ENCODE measurements at regions not wholly inside any gene's neighbourhood (a gene's known extent, or its start where the extent isn't known, plus 50 kb on each side); places are given as distances from the start of the nearest gene placed in this dataset.

DNA sequence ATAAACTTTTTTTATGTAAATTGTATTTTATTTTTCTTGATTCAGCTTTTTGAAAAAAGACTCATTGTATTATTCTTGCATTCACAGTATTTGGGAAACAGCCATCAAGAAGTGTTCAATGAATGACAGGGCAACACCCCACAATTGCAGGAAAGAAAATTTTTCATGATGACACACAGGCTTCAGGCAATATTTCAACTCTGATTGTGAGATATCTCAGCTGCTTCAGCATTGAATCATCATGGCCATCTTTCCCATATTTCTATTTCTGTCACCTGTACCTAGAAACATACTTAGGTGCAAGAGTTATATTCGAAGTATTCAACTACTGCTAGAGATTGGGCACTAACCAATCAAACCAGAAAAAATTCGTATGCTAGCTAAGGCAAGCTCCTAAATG is 446.0 kb downstream of the ISL1 start:
- Mint-ChIP-seq H3K36me3 (no peaks in the 10 kb centered on the region), H3K9me3 (peaks cover 0 to 4% (median 0%) of the 10 kb centered on the region in 11 donors), H3K4me1 (no peaks in the 10 kb centered on the region), H3K27me3 (no peaks in the 10 kb centered on the region), H3K27ac (no peak overlapping the region), H3K4me3 (no peak overlapping the region)
- H3K27me3 ChIP-seq (ENCODE audit: control insufficient read depth in 2 of 2, insufficient read depth in 2 of 2, low read length in 2 of 2): no peaks in the 10 kb centered on the region
- DNase-seq (no peak), ATAC-seq (no peak)
- POLR2A ChIA-PET: no interaction called here
- H3K36me3 ChIP-seq (ENCODE audit: control insufficient read depth in 2 of 3, insufficient read depth in 3 of 3, low read length in 3 of 3): no peaks in the 10 kb centered on the region
- H3K4me3 ChIP-seq (ENCODE audit: low read length): no peak overlapping the region
- no peak overlapping the region for H3K27ac ChIP-seq (ENCODE audit: low read depth, low read length)
- no peaks in the 10 kb centered on the region for H3K9me3 ChIP-seq (ENCODE audit: control insufficient read depth in 2 of 3, low read length in 3 of 3)
- intact Hi-C loops (cut with micrococcal nuclease): no loop called here
- no peaks in the 10 kb centered on the region for H3K4me1 ChIP-seq (ENCODE audit: control insufficient read depth in 2 of 2, insufficient read depth in 2 of 2, low read length in 2 of 2)
- CTCF ChIA-PET: no interaction called here

DNA sequence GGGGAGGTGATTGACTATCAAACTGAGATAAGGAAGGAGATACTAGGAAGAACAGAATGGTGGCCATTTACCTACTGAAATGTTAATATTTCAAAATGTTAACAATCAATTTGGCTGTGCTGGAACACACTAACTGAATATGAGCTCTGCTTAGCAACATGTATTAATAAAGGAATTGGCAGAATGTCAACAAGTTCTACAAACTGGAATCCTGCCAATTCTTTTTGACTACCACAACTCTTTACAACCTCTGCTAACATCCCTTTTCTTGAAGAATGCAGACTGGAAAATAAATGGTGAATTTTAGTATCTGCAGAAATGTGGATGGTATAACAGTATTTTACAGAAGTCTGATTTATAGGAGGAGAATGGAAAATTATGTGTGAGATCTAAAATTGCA is 446.4 kb downstream of the ISL1 start:
- Mint-ChIP-seq H3K4me1 (no peaks in the 10 kb centered on the region), H3K27ac (no peak overlapping the region), H3K9me3 (peaks cover 0 to 4% (median 0%) of the 10 kb centered on the region in 11 donors), H3K27me3 (no peaks in the 10 kb centered on the region), H3K4me3 (no peak overlapping the region), H3K36me3 (no peaks in the 10 kb centered on the region)
- intact Hi-C loops (cut with micrococcal nuclease): no loop called here
- CTCF ChIA-PET: no interaction called here
- DNase-seq: no peak
- Histone ChIP-seq H3K4me3 (ENCODE audit: low read length) (no peak overlapping the region), H3K9me3 (ENCODE audit: control insufficient read depth in 2 of 3, low read length in 3 of 3) (no peaks in the 10 kb centered on the region), H3K27ac (ENCODE audit: low read depth, low read length) (no peak overlapping the region), H3K36me3 (ENCODE audit: control insufficient read depth in 2 of 3, insufficient read depth in 3 of 3, low read length in 3 of 3) (no peaks in the 10 kb centered on the region), H3K4me1 (ENCODE audit: control insufficient read depth in 2 of 2, insufficient read depth in 2 of 2, low read length in 2 of 2) (no peaks in the 10 kb centered on the region), H3K27me3 (ENCODE audit: control insufficient read depth in 2 of 2, insufficient read depth in 2 of 2, low read length in 2 of 2) (no peaks in the 10 kb centered on the region)
- POLR2A ChIA-PET: no interaction called here
- ATAC-seq: no peak

DNA sequence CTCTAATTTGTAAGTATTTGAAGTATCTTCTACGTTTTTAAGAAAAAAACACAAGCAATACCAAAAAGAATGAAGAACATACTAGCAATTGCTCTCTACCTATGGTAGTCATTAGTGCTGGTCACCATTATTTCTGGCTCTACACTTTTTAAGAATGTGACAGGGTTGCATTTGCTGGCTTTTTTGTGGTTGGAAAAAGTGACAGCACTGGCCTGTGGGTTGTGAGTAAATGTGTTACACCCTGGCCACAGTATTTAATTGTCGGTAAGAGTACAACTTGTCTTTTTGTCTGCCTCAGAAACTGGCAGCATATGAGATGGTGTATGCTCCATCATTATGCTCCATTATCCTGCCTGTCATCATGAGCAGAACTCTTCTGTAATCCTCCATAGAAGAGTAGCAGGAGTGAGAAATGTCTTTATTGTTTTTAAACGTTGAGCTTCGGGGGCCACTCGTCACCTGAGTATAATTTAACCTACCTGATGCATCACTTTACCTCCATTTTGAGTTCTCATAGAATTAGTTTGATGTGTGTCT is 449.8 kb downstream of the ISL1 start:
- ChIA-PET CTCF (no interaction called here), POLR2A (no interaction called here)
- no peaks in the 10 kb centered on the region for H3K36me3 ChIP-seq (ENCODE audit: control insufficient read depth in 2 of 3, insufficient read depth in 3 of 3, low read length in 3 of 3)
- H3K4me1 Mint-ChIP-seq: peaks cover 0 to 2% (median 0%) of the 10 kb centered on the region in 7 donors
- H3K4me1 ChIP-seq (ENCODE audit: control insufficient read depth in 2 of 2, insufficient read depth in 2 of 2, low read length in 2 of 2): no peaks in the 10 kb centered on the region
- H3K4me3 ChIP-seq (ENCODE audit: low read length): no peak overlapping the region
- H3K9me3 ChIP-seq (ENCODE audit: control insufficient read depth in 2 of 3, low read length in 3 of 3): no peaks in the 10 kb centered on the region
- no peak for ATAC-seq
- no peak overlapping the region for H3K4me3 Mint-ChIP-seq
- no peaks in the 10 kb centered on the region for H3K27me3 Mint-ChIP-seq
- H3K27ac Mint-ChIP-seq: no peak overlapping the region
- no peaks in the 10 kb centered on the region for H3K36me3 Mint-ChIP-seq
- no peaks in the 10 kb centered on the region for H3K27me3 ChIP-seq (ENCODE audit: control insufficient read depth in 2 of 2, insufficient read depth in 2 of 2, low read length in 2 of 2)
- no peak overlapping the region for H3K27ac ChIP-seq (ENCODE audit: low read depth, low read length)
- no peak for DNase-seq
- H3K9me3 Mint-ChIP-seq: peaks cover 0 to 4% (median 0%) of the 10 kb centered on the region in 11 donors
- intact Hi-C loops (cut with micrococcal nuclease): no loop called here

DNA sequence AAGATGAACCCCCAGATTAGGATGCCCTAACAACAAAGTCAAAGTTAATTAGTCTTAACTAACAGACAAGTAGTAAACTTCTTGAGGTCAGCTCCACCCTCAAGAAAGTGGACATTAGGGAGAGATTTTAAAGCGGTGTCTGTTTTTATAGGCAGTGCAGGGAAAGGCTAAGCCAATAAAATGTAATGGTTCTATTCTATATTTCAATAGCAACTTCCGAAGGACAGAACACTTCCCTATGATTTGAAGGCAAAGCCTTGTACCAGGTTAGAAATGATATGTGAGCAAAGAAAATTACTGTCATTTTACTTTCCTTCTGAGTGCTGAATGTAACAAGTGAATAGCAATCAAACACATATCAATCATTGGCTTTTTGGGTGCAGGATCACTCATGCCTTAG is 455.2 kb downstream of the ISL1 start:
- ATAC-seq: no peak
- intact Hi-C loops (cut with micrococcal nuclease): no loop called here

DNA sequence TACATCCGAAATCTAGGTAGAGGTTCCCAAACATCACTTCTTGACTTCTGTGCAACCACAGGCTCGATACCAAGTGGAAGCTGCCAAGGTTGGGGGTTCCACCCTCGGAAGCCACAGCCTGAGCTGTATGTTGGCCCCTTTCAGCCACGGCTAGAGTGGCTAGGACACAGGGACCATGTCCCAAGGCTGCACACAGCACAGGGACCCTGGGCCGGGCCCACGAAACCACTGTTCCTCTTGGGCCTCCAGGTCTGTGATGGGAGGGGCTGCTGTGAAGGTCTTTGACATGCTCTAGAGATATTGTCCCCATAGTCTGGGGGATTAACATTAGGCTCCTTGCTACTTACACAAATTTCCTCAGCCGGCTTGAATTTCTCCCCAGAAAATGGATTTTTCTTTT is 460.6 kb downstream of the ISL1 start:
- intact Hi-C loops (cut with micrococcal nuclease): no loop called here
- Mint-ChIP-seq H3K4me3 (no peak overlapping the region), H3K27ac (no peak overlapping the region), H3K27me3 (no peaks in the 10 kb centered on the region), H3K9me3 (peaks cover 0 to 19% (median 6%) of the 10 kb centered on the region in 11 donors), H3K36me3 (no peaks in the 10 kb centered on the region), H3K4me1 (no peaks in the 10 kb centered on the region)
- Histone ChIP-seq H3K27ac (ENCODE audit: low read depth, low read length) (no peak overlapping the region), H3K4me1 (ENCODE audit: control insufficient read depth in 2 of 2, insufficient read depth in 2 of 2, low read length in 2 of 2) (no peaks in the 10 kb centered on the region), H3K9me3 (ENCODE audit: control insufficient read depth in 2 of 3, low read length in 3 of 3) (no peaks in the 10 kb centered on the region), H3K27me3 (ENCODE audit: control insufficient read depth in 2 of 2, insufficient read depth in 2 of 2, low read length in 2 of 2) (no peaks in the 10 kb centered on the region), H3K36me3 (ENCODE audit: control insufficient read depth in 2 of 3, insufficient read depth in 3 of 3, low read length in 3 of 3) (no peaks in the 10 kb centered on the region), H3K4me3 (ENCODE audit: low read length) (no peak overlapping the region)
- DNase-seq (no peak), ATAC-seq (no peak)
- POLR2A ChIA-PET: no interaction called here
- CTCF ChIA-PET: no interaction called here

More for the DNA sequence above, 455.2 kb downstream of the ISL1 start:
- Histone ChIP-seq H3K9me3 (ENCODE audit: control insufficient read depth in 2 of 3, low read length in 3 of 3) (no peaks in the 10 kb centered on the region), H3K4me3 (ENCODE audit: low read length) (no peak overlapping the region), H3K36me3 (ENCODE audit: control insufficient read depth in 2 of 3, insufficient read depth in 3 of 3, low read length in 3 of 3) (no peaks in the 10 kb centered on the region), H3K27ac (ENCODE audit: low read depth, low read length) (no peak overlapping the region), H3K4me1 (ENCODE audit: control insufficient read depth in 2 of 2, insufficient read depth in 2 of 2, low read length in 2 of 2) (no peaks in the 10 kb centered on the region), H3K27me3 (ENCODE audit: control insufficient read depth in 2 of 2, insufficient read depth in 2 of 2, low read length in 2 of 2) (no peaks in the 10 kb centered on the region)
- DNase-seq: no peak
- CTCF ChIA-PET: no interaction called here
- Mint-ChIP-seq H3K9me3 (peaks cover 0 to 8% (median 0%) of the 10 kb centered on the region in 11 donors), H3K4me1 (peaks cover 0 to 2% (median 0%) of the 10 kb centered on the region in 7 donors), H3K36me3 (no peaks in the 10 kb centered on the region), H3K27me3 (no peaks in the 10 kb centered on the region), H3K27ac (no peak overlapping the region), H3K4me3 (no peak overlapping the region)
- POLR2A ChIA-PET: no interaction called here

DNA sequence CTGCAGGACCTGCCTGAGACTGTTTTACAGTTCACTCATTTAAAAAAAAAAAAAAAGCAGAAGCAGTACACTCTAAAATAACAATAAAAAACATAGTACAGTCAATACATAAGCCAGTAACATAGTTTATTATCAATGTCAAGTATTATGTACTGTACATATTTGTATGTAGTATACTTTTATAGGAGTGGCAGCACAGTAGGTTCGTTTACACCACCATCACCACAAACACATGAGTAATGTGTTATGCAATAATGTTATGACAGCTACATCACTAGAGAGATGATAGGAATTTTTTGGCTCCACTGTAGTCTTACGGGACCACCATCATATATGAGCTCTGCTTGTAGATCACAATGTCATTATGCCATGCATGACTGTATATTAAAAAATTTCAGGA is 462.8 kb downstream of the ISL1 start:
- H3K4me3 ChIP-seq (ENCODE audit: low read length): no peak overlapping the region
- no peaks in the 10 kb centered on the region for H3K27me3 ChIP-seq (ENCODE audit: control insufficient read depth in 2 of 2, insufficient read depth in 2 of 2, low read length in 2 of 2)
- ATAC-seq (no peak), DNase-seq (no peak)
- H3K9me3 ChIP-seq (ENCODE audit: control insufficient read depth in 2 of 3, low read length in 3 of 3): no peaks in the 10 kb centered on the region
- no peaks in the 10 kb centered on the region for H3K36me3 ChIP-seq (ENCODE audit: control insufficient read depth in 2 of 3, insufficient read depth in 3 of 3, low read length in 3 of 3)
- ChIA-PET CTCF (no interaction called here), POLR2A (no interaction called here)
- Mint-ChIP-seq H3K27ac (no peak overlapping the region), H3K9me3 (peaks cover 0 to 19% (median 6%) of the 10 kb centered on the region in 11 donors), H3K27me3 (no peaks in the 10 kb centered on the region), H3K4me3 (no peak overlapping the region), H3K4me1 (no peaks in the 10 kb centered on the region), H3K36me3 (no peaks in the 10 kb centered on the region)
- no peak overlapping the region for H3K27ac ChIP-seq (ENCODE audit: low read depth, low read length)
- H3K4me1 ChIP-seq (ENCODE audit: control insufficient read depth in 2 of 2, insufficient read depth in 2 of 2, low read length in 2 of 2): no peaks in the 10 kb centered on the region
- intact Hi-C loops (cut with micrococcal nuclease): no loop called here

DNA sequence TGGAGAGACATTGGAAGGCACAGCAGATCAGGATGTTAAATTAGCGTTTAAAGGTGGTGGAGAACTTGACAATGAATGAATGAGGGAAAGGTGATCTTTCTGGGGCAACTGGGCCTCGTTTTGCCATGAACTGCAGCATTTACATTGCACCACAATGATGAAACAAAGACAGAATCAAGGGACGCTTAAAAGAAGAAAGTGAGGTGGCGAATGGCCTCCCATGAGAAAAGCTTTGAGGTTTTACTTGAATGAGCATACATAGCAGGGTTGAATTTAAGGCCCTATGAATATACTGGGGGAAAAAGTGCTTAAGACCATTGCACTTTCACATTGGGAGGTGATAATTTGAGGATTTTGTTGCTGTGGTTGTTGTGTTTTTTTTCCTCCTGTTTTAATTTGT is 476.4 kb downstream of the ISL1 start:
- intact Hi-C loops (cut with micrococcal nuclease): no loop called here
- no peak overlapping the region for H3K27ac Mint-ChIP-seq
- Histone ChIP-seq H3K9me3 (ENCODE audit: control insufficient read depth in 2 of 3, low read length in 3 of 3) (no peaks in the 10 kb centered on the region), H3K36me3 (ENCODE audit: control insufficient read depth in 2 of 3, insufficient read depth in 3 of 3, low read length in 3 of 3) (no peaks in the 10 kb centered on the region), H3K4me1 (ENCODE audit: control insufficient read depth in 2 of 2, insufficient read depth in 2 of 2, low read length in 2 of 2) (no peaks in the 10 kb centered on the region), H3K27me3 (ENCODE audit: control insufficient read depth in 2 of 2, insufficient read depth in 2 of 2, low read length in 2 of 2) (no peaks in the 10 kb centered on the region), H3K27ac (ENCODE audit: low read depth, low read length) (no peak overlapping the region), H3K4me3 (ENCODE audit: low read length) (no peak overlapping the region)
- H3K4me3 Mint-ChIP-seq: no peak overlapping the region
- DNase-seq (no peak), ATAC-seq (no peak)
- H3K4me1 Mint-ChIP-seq: no peaks in the 10 kb centered on the region
- ChIA-PET POLR2A (no interaction called here), CTCF (no interaction called here)
- H3K36me3 Mint-ChIP-seq: no peaks in the 10 kb centered on the region
- no peaks in the 10 kb centered on the region for H3K27me3 Mint-ChIP-seq
- H3K9me3 Mint-ChIP-seq: peaks cover 0 to 21% (median 2%) of the 10 kb centered on the region in 11 donors
